Osteoblast (primary cell): ENCODE measurements at regions not wholly inside any gene's neighbourhood (a gene's known extent, or its start where the extent isn't known, plus 50 kb on each side); places are given as distances from the start of the nearest gene placed in this dataset.

ENCODE experiments used
- DNase-seq: peaks from one replicate; pipeline ENCODE4 v3.0.0; 2011; ENCODE audit warnings: low spot score, mixed read lengths; ENCODE audit not compliant: insufficient read length; ENCODE audit errors: missing footprints
- H2AFZ ChIP-seq: 2 replicates; pipeline ENCODE4 v1.6.0; 2011; ENCODE audit warnings: mild to moderate bottlenecking, low read length
- H3K27ac ChIP-seq: 2 replicates; pipeline ENCODE4 v1.5.1; 2011; ENCODE audit warnings: mild to moderate bottlenecking, low read depth, low read length, moderate library complexity
- H3K27me3 ChIP-seq: 2 replicates; pipeline ENCODE4 v1.6.0; 2012; ENCODE audit warnings: mild to moderate bottlenecking, control low read depth, inconsistent platforms, low read length, moderate library complexity; ENCODE audit not compliant: insufficient read depth
- H3K36me3 ChIP-seq: 2 replicates; pipeline ENCODE4 v1.5.1; 2011; ENCODE audit warnings: mild to moderate bottlenecking, low read length, control low read depth, moderate library complexity; ENCODE audit not compliant: insufficient read depth
- H3K4me1 ChIP-seq: 2 replicates; pipeline ENCODE4 v1.5.1; 2011; ENCODE audit warnings: mild to moderate bottlenecking, low read length, control low read depth, moderate library complexity; ENCODE audit not compliant: insufficient read depth
- H3K4me2 ChIP-seq: 2 replicates; pipeline ENCODE4 v1.6.0; 2011; ENCODE audit warnings: mild to moderate bottlenecking, low read length; ENCODE audit not compliant: insufficient read depth
- H3K4me3 ChIP-seq: fragments of 200-600 bp; sonication (generic); 3 replicates; pipeline ENCODE4 v1.5.1; 2012; ENCODE audit warnings: mild to moderate bottlenecking, low read length, inconsistent platforms; ENCODE audit not compliant: insufficient read depth
- H3K79me2 ChIP-seq: 2 replicates; pipeline ENCODE4 v1.6.0; 2012; ENCODE audit warnings: mild to moderate bottlenecking, low read length, control low read depth, inconsistent platforms; ENCODE audit not compliant: insufficient read depth
- H3K9me3 ChIP-seq: 2 replicates; pipeline ENCODE4 v1.5.1; 2011; ENCODE audit warnings: low read depth, low read length, control low read depth
- H4K20me1 ChIP-seq: 2 replicates; pipeline ENCODE4 v1.6.0; 2012; ENCODE audit warnings: mild to moderate bottlenecking, low read length, control low read depth; ENCODE audit not compliant: insufficient read depth
- CTCF ChIP-seq: IDR thresholded peaks from 2 replicates; pipeline ENCODE4 v1.5.1; 2011; ENCODE audit warnings: mild to moderate bottlenecking, low read depth, low read length, moderate library complexity; ENCODE audit errors: extremely low read depth

GRCh38 chr1:104341944-104342343, 592.2 kb downstream of the AMY1C start:
- H4K20me1 ChIP-seq, result no peaks in the 10 kb centered on the region
- H2AFZ ChIP-seq, result no peak overlapping the region
- no peak overlapping the region for H3K4me3 ChIP-seq
- TF ChIP-seq CTCF, result no peak
- DNase-seq, result no peak
- H3K27me3 ChIP-seq, result no peaks in the 10 kb centered on the region
- no peaks in the 10 kb centered on the region for H3K36me3 ChIP-seq
- H3K4me1 ChIP-seq, result no peaks in the 10 kb centered on the region
- no peak overlapping the region for H3K4me2 ChIP-seq
- H3K27ac ChIP-seq, result no peak overlapping the region
- no peaks in the 10 kb centered on the region for H3K79me2 ChIP-seq
- no peaks in the 10 kb centered on the region for H3K9me3 ChIP-seq

GRCh38 chr1:104348277-104348676, 598.6 kb downstream of the AMY1C start:
- TF ChIP-seq CTCF, result no peak
- H2AFZ ChIP-seq, result no peak overlapping the region
- H3K79me2 ChIP-seq, result no peaks in the 10 kb centered on the region
- H3K36me3 ChIP-seq, result no peaks in the 10 kb centered on the region
- no peaks in the 10 kb centered on the region for H3K27me3 ChIP-seq
- no peak overlapping the region for H3K4me3 ChIP-seq
- no peaks in the 10 kb centered on the region for H3K9me3 ChIP-seq
- DNase-seq, result no peak
- H3K4me2 ChIP-seq, result no peak overlapping the region
- H3K4me1 ChIP-seq, result no peaks in the 10 kb centered on the region
- H3K27ac ChIP-seq, result no peak overlapping the region
- no peaks in the 10 kb centered on the region for H4K20me1 ChIP-seq

GRCh38 chr1:104353580-104353979, 603.9 kb downstream of the AMY1C start:
- no peak overlapping the region for H3K4me3 ChIP-seq
- no peak for DNase-seq
- no peaks in the 10 kb centered on the region for H4K20me1 ChIP-seq
- no peak overlapping the region for H2AFZ ChIP-seq
- no peak for TF ChIP-seq CTCF
- H3K79me2 ChIP-seq, result no peaks in the 10 kb centered on the region
- H3K9me3 ChIP-seq, result no peaks in the 10 kb centered on the region
- no peak overlapping the region for H3K4me2 ChIP-seq
- no peak overlapping the region for H3K27ac ChIP-seq
- H3K36me3 ChIP-seq, result no peaks in the 10 kb centered on the region
- no peaks in the 10 kb centered on the region for H3K4me1 ChIP-seq
- no peaks in the 10 kb centered on the region for H3K27me3 ChIP-seq

GRCh38 chr1:104358086-104358485, 608.4 kb downstream of the AMY1C start:
- Histone ChIP-seq H3K79me2 (no peaks in the 10 kb centered on the region), H3K4me3 (no peak overlapping the region), H3K27me3 (no peaks in the 10 kb centered on the region), H3K4me1 (no peaks in the 10 kb centered on the region), H3K27ac (no peak overlapping the region), H3K9me3 (no peaks in the 10 kb centered on the region), H3K4me2 (no peak overlapping the region), H3K36me3 (no peaks in the 10 kb centered on the region), H4K20me1 (no peaks in the 10 kb centered on the region), H2AFZ (no peak overlapping the region)
- no peak for TF ChIP-seq CTCF
- no peak for DNase-seq
